GM12873 (cell line): ENCODE measurements at regions not wholly inside any gene's neighbourhood (a gene's known extent, or its start where the extent isn't known, plus 50 kb on each side); places are given as distances from the start of the nearest gene placed in this dataset.

ENCODE experiments used
- CTCF ChIP-seq: IDR thresholded peaks from 2 replicates; pipeline ENCODE4 v1.5.1; 2012; ENCODE audit warnings: low read depth, mild to moderate bottlenecking, moderate library complexity, low read length, control low read depth; ENCODE audit not compliant: insufficient read depth; ENCODE audit errors: missing control alignments

GRCh38 chr10:78802866-78803265 is 265.9 kb upstream of the ZMIZ1 start:
- TF ChIP-seq CTCF, result no peak

GRCh38 chr10:78803710-78804109 is 265.1 kb upstream of the ZMIZ1 start:
- no peak for TF ChIP-seq CTCF

- no peak for TF ChIP-seq CTCF
These were observed 264.2 kb upstream of the ZMIZ1 start for GRCh38 chr10:78804411-78805032.

GRCh38 chr10:78805176-78805575 is 263.6 kb upstream of the ZMIZ1 start:
- no peak for TF ChIP-seq CTCF

GRCh38 chr10:78806681-78807221 is 262.0 kb upstream of the ZMIZ1 start:
- no peak for TF ChIP-seq CTCF

GRCh38 chr10:78807504-78808203 is 261.1 kb upstream of the ZMIZ1 start:
- TF ChIP-seq CTCF, result no peak

GRCh38 chr10:78808286-78808685 is 260.5 kb upstream of the ZMIZ1 start:
- TF ChIP-seq CTCF, result no peak
